NB4 (cell line): ENCODE measurements at regions not wholly inside any gene's neighbourhood (a gene's known extent, or its start where the extent isn't known, plus 50 kb on each side); places are given as distances from the start of the nearest gene placed in this dataset.

Experiments used
- MYC ChIP-seq: IDR thresholded peaks from 2 replicates; pipeline ENCODE4 v1.6.1; 2011; ENCODE audit warnings: low read depth, low read length
- POLR2A ChIP-seq: IDR thresholded peaks from 2 replicates; pipeline ENCODE4 v1.6.1; 2011; ENCODE audit warnings: mild to moderate bottlenecking; ENCODE audit not compliant: insufficient read length; ENCODE audit errors: extremely low read depth
- TF ChIP-seq, protein P1 (sequence below): IDR thresholded peaks from one replicate; pipeline ENCODE4 v1.5.1; 2012; ENCODE audit warnings: low read depth, low read length

DNA sequence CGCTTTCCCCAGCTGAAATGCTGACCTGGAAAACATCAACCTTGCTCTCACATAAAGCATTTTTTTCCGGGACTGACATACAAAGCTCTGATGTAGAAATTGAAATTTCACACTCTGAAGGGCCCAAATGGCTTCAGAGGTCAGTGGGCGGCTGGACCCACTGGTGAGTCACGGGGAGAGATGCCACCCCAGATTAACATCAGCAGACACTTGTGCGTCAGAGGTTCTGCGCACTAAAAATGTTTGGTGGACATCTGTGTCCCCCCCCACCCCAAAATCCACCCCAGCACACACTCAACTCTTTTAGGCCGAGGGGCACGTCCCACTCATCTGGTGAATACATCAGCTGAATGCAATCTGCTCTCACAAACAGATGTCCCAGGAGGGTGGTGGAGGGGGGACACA is 208.9 kb downstream of the ASB1 start:
- TF ChIP-seq, protein P1, sequence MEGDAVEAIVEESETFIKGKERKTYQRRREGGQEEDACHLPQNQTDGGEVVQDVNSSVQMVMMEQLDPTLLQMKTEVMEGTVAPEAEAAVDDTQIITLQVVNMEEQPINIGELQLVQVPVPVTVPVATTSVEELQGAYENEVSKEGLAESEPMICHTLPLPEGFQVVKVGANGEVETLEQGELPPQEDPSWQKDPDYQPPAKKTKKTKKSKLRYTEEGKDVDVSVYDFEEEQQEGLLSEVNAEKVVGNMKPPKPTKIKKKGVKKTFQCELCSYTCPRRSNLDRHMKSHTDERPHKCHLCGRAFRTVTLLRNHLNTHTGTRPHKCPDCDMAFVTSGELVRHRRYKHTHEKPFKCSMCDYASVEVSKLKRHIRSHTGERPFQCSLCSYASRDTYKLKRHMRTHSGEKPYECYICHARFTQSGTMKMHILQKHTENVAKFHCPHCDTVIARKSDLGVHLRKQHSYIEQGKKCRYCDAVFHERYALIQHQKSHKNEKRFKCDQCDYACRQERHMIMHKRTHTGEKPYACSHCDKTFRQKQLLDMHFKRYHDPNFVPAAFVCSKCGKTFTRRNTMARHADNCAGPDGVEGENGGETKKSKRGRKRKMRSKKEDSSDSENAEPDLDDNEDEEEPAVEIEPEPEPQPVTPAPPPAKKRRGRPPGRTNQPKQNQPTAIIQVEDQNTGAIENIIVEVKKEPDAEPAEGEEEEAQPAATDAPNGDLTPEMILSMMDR, result no peak
- no peak for TF ChIP-seq POLR2A
- no peak for TF ChIP-seq MYC
